K562 (cell line): ENCODE measurements at regions not wholly inside any gene's neighbourhood (a gene's known extent, or its start where the extent isn't known, plus 50 kb on each side); places are given as distances from the start of the nearest gene placed in this dataset.

Source experiments
- ATAC-seq: fragments of 200-7000 bp; cut with Tn5 transposase; 3 replicates; pipeline ENCODE4 v1.9.1; 2020; ENCODE audit warnings: moderate library complexity
- BruUV-seq: library from RNA; stranded (reverse); fragments of 400-500 nt; replicated peaks from 2 replicates; lab custom pipeline; 2021; lab: Mats Ljungman, UMichigan
- CTCF ChIA-PET: fragments of 300-600 bp; formaldehyde crosslinking; extraction: SDS; loops from one replicate; lab custom pipeline; 2021; ENCODE audit warnings: low intra/inter-chr PET ratio; lab: Yijun Ruan, JAX
- POLR2A ChIA-PET: fragments of 300-600, 350-650 bp; sonication (Branson Sonifier 250); formaldehyde crosslinking; extraction: SDS; loops from one replicate; lab custom pipeline; 2021; ENCODE audit warnings: antibody characterized with exemption, inconsistent platforms; lab: Yijun Ruan, JAX
- DNase-seq, 4 experiments: peaks; one replicate each; pipeline versions ENCODE4 v3.0.0 to v3.0.0-alpha.2; 2011 to 2018; ENCODE audit warnings: low spot score in 3 of 4, mixed read lengths in 3 of 4; ENCODE audit errors: extremely low read depth in 1 of 4
- FAIRE-seq: peaks from 2 replicates; lab custom pipeline; 2011; peaks lifted over from hg19 to GRCh38; lab: Jason Lieb, UNC
- H2AFZ ChIP-seq: 2 replicates; pipeline ENCODE4 v1.6.0; 2011; ENCODE audit warnings: low read depth, low read length, control low read depth, inconsistent platforms
- H3K27ac ChIP-seq: fragments of 200-600 bp; 3 replicates; pipeline ENCODE4 v1.8.0; 2011; ENCODE audit warnings: low read depth, mild to moderate bottlenecking, control low read depth, inconsistent platforms, low read length, moderate library complexity, mixed read lengths; ENCODE audit errors: extremely low read depth
- H3K27me3 ChIP-seq, 2 experiments: fragments of 300-600 bp in 1 of 2; 2 replicates in 1 of 2; 3 replicates in 1 of 2; pipeline versions ENCODE4 v1.6.0 to v1.8.0; 2011; ENCODE audit warnings: inconsistent platforms in 2 of 2, low read length in 2 of 2, mild to moderate bottlenecking in 1 of 2, mixed read lengths in 1 of 2, moderate library complexity in 1 of 2; ENCODE audit not compliant: control insufficient read depth in 2 of 2, insufficient read depth in 2 of 2
- H3K36me3 ChIP-seq: fragments of 300-600 bp; 3 replicates; pipeline ENCODE4 v1.8.0; 2011; ENCODE audit warnings: mild to moderate bottlenecking, low read length, inconsistent platforms; ENCODE audit not compliant: control insufficient read depth, insufficient read depth
- H3K4me1 ChIP-seq, 2 experiments: fragments of 200-600 bp in 1 of 2; replicated peaks in 1 of 2; 2 replicates in 1 of 2; 3 replicates in 1 of 2; pipeline versions ENCODE4 v1.5.1 to v1.8.0; 2011; ENCODE audit warnings: inconsistent platforms in 2 of 2, low read length in 2 of 2, mild to moderate bottlenecking in 1 of 2, mixed read lengths in 1 of 2, moderate library complexity in 1 of 2; ENCODE audit not compliant: control insufficient read depth in 2 of 2, insufficient read depth in 2 of 2
- H3K4me2 ChIP-seq: 2 replicates; pipeline ENCODE4 v1.6.1; 2011; ENCODE audit warnings: low read length, control low read depth, inconsistent platforms, mixed read lengths; ENCODE audit not compliant: insufficient read depth
- H3K4me3 ChIP-seq: fragments of 200-600 bp; sonication (generic), shearing (Covaris generic); 2 replicates; pipeline ENCODE4 v1.5.1; 2016; ENCODE audit warnings: control low read depth, inconsistent platforms
- H3K79me2 ChIP-seq: fragments of 200-600 bp; 3 replicates; pipeline ENCODE4 v1.8.0; 2011; ENCODE audit warnings: low read length, inconsistent platforms; ENCODE audit not compliant: control insufficient read depth, insufficient read depth
- H3K9ac ChIP-seq, 2 experiments: 2 replicates each; pipeline versions ENCODE4 v1.6.0 to v1.6.1; 2011; ENCODE audit warnings: low read depth in 2 of 2, low read length in 2 of 2, control low read depth in 1 of 2, inconsistent platforms in 1 of 2, mild to moderate bottlenecking in 1 of 2, mixed read lengths in 1 of 2; ENCODE audit not compliant: insufficient read depth in 1 of 2
- H3K9me1 ChIP-seq: one replicate; pipeline ENCODE4 v1.6.0; 2011; ENCODE audit warnings: inconsistent platforms, mild to moderate bottlenecking, low read length, moderate library complexity; ENCODE audit not compliant: control insufficient read depth, insufficient read depth
- H3K9me3 ChIP-seq: replicated peaks from 2 replicates; pipeline ENCODE4 v1.5.1; 2011; ENCODE audit warnings: low read depth, low read length, inconsistent platforms; ENCODE audit not compliant: control insufficient read depth, insufficient read depth
- H4K20me1 ChIP-seq: replicated peaks from 2 replicates; pipeline ENCODE4 v1.6.1; 2011; ENCODE audit warnings: low read length, inconsistent platforms, mixed read lengths; ENCODE audit not compliant: control insufficient read depth, insufficient read depth
- CHCHD3 ChIP-seq: fragments of 250-450 bp; sonication (Bioruptor Pico); IDR thresholded peaks from 2 replicates; pipeline ENCODE4 v2.1.2; 2022; ENCODE audit warnings: mild to moderate bottlenecking
- E4F1 ChIP-seq: fragments of 250-450 bp; sonication (Bioruptor Pico); IDR thresholded peaks from 2 replicates; pipeline ENCODE4 v1.5.0; 2021; ENCODE audit warnings: mild to moderate bottlenecking, borderline replicate concordance
- ETV5 ChIP-seq: sonication (generic); formaldehyde crosslinking; IDR thresholded peaks from 2 replicates; pipeline ENCODE4 v1.4.0; 2020; ENCODE audit warnings: low read depth, mild to moderate bottlenecking, missing genetic modification reagents
- FOXJ2 ChIP-seq: fragments of 200-800 bp; sonication (Bioruptor generic); IDR thresholded peaks from 2 replicates; pipeline ENCODE4 v1.6.1; 2016; ENCODE audit warnings: missing genetic modification characterization, missing compliant biosample characterization
- KAT2B ChIP-seq: IDR thresholded peaks from one replicate; pipeline ENCODE4 v1.6.1; 2012; ENCODE audit warnings: low read depth, mild to moderate bottlenecking, control low read depth, inconsistent platforms, low read length, moderate library complexity
- KDM1A ChIP-seq, 2 experiments: fragments of 450-650 bp; IDR thresholded peaks; 2 replicates each; pipeline ENCODE4 v1.6.1; 2016; ENCODE audit warnings: mild to moderate bottlenecking in 2 of 2
- MYBL2 ChIP-seq, 2 experiments: fragments of 450-650 bp in 1 of 2; sonication (generic) in 1 of 2; formaldehyde crosslinking in 1 of 2; IDR thresholded peaks; 2 replicates each; pipeline versions ENCODE4 v1.6.1 to v1.8.1; 2017 to 2022; ENCODE audit warnings: borderline replicate concordance in 1 of 2, inconsistent platforms in 1 of 2, low read depth in 1 of 2, mild to moderate bottlenecking in 1 of 2, missing genetic modification reagents in 1 of 2, moderate library complexity in 1 of 2
- NRF1 ChIP-seq, 2 experiments: fragments of 450-650 bp; IDR thresholded peaks in 1 of 2; conservative IDR thresholded peaks in 1 of 2; 2 replicates each; pipeline ENCODE4 v1.6.1; 2014; ENCODE audit warnings: mild to moderate bottlenecking in 2 of 2
- PHF21A ChIP-seq: fragments of 450-650 bp; IDR thresholded peaks from 2 replicates; pipeline ENCODE4 v1.6.1; 2017; ENCODE audit warnings: low read depth, borderline replicate concordance
- RERE ChIP-seq: sonication (generic); formaldehyde crosslinking; IDR thresholded peaks from 2 replicates; pipeline ENCODE4 v1.8.0; 2023; ENCODE audit warnings: missing genetic modification reagents, mild to moderate bottlenecking, borderline replicate concordance
- SIRT6 ChIP-seq: IDR thresholded peaks from one replicate; pipeline ENCODE4 v1.6.1; 2012; ENCODE audit warnings: low read depth, mild to moderate bottlenecking, control low read depth, inconsistent platforms, low read length, moderate library complexity
- SRSF3 ChIP-seq: fragments of 200-400 bp; formaldehyde crosslinking; IDR thresholded peaks from 2 replicates; pipeline ENCODE4 v1.6.1; 2016; ENCODE audit warnings: mild to moderate bottlenecking, low read length, moderate library complexity; ENCODE audit not compliant: insufficient read depth
- ZNF175 ChIP-seq: fragments of 200-800 bp; sonication (Bioruptor generic); IDR thresholded peaks from 2 replicates; pipeline ENCODE4 v1.6.1; 2016; ENCODE audit warnings: low read depth, mild to moderate bottlenecking, missing genetic modification characterization, missing compliant biosample characterization
- WGBS: fragments of 100-300 bp; shearing (Covaris generic); methylation state at CpG from one replicate; pipeline ENCODE4 v1.1.6; 2016; ENCODE audit warnings: low coverage, mixed read lengths; ENCODE audit not compliant: insufficient coverage; ENCODE audit errors: missing lambda C conversion rate; 5-methylcytosine and 5-hydroxymethylcytosine counted together
- in situ Hi-C: fragments of 300-500 bp; cut with MboI; formaldehyde crosslinking; loops from 4 replicates; pipeline ENCODE4 v1.15.0; 2018; ENCODE audit warnings: inconsistent platforms, mixed read lengths
- intact Hi-C: fragments of 100-400 bp; cut with micrococcal nuclease; formaldehyde crosslinking; loops from 2 replicates; pipeline ENCODE4 v1.14.2; 2022

- in situ Hi-C loops = no loop called here
- Histone ChIP-seq H3K79me2 (no peaks in the 10 kb centered on the region), H3K4me3 (no peak overlapping the region), H4K20me1 (no peaks in the 10 kb centered on the region; the same call in 1 of the 2 replicates), H2AFZ (no peak overlapping the region), H3K27me3 (peaks cover 8 to 28% of the 10 kb centered on the region in 2 experiments), H3K9me3 (no peaks in the 10 kb centered on the region), H3K27ac (no peak overlapping the region), H3K9ac (no peak overlapping the region), H3K4me2 (no peak overlapping the region), H3K9me1 (no peaks in the 10 kb centered on the region), H3K4me1 (peaks cover 0 to 10% of the 10 kb centered on the region in 2 experiments; a peak in 1 of 5 replicates), H3K36me3 (no peaks in the 10 kb centered on the region)
- ChIA-PET CTCF (no interaction called here), POLR2A (interaction anchor here (1.2 kb wide), 1 partner anchor 12 kb away, joined by 3 read pairs; no protein-coding TSS in a partner anchor)
- intact Hi-C loops = no loop called here
- no peak for DNase-seq
- ATAC-seq = no peak; the same call in 2 of the 3 replicates
- no TSS peak for BruUV-seq
- no peak for FAIRE-seq
- WGBS = 8% methylated on average over 31 of the region's 32 CpGs
- TF ChIP-seq ZNF175 (CRISPR knock-in tag) (no peak), KAT2B (no peak), SRSF3 (no peak), E4F1 (no peak), KDM1A (IDR thresholded peaks at IDR 0.05) (no peak), MYBL2 (IDR thresholded peaks at IDR 0.05; ENCODE audit: low read depth) (no peak), MYBL2 (CRISPR knock-in tag; IDR thresholded peaks at IDR 0.05; ENCODE audit: borderline replicate concordance) (no peak), SIRT6 (no peak), CHCHD3 (CRISPR knock-in tag) (no peak), NRF1 (conservative IDR thresholded peaks at IDR 0.05 in 1 of 2, IDR thresholded peaks at IDR 0.05 in 1 of 2) (no peak), FOXJ2 (tag) (no peak), PHF21A (no peak), ETV5 (CRISPR knock-in tag) (no peak), RERE (CRISPR knock-in tag) (no peak)
Observed at GRCh38 chr14:97033556-97034081, 236.4 kb downstream of the VRK1 start.
